HAP-1 (cell line): ENCODE measurements at regions not wholly inside any gene's neighbourhood (a gene's known extent, or its start where the extent isn't known, plus 50 kb on each side); places are given as distances from the start of the nearest gene placed in this dataset.
"Not testable (repeated sequence)": the region's sequence is repeated elsewhere in the genome, so short reads cannot be mapped to it uniquely, and the experiment has no call there.

ENCODE experiments used
- DNase-seq, 2 experiments: peaks; one replicate each; pipeline ENCODE4 v3.0.0-alpha.2; 2016 to 2020; ENCODE audit warnings: low spot score in 2 of 2
- H3K27me3 ChIP-seq: fragments of 250-450 bp; sonication (Bioruptor Pico); 2 replicates; pipeline ENCODE4 v1.5.1; 2020; ENCODE audit warnings: low read depth, mild to moderate bottlenecking, moderate library complexity
- H3K36me3 ChIP-seq: fragments of 250-450 bp; sonication (Bioruptor Pico); replicated peaks from 2 replicates; pipeline ENCODE4 v1.5.1; 2020; ENCODE audit warnings: mild to moderate bottlenecking
- H3K4me1 ChIP-seq: fragments of 250-450 bp; sonication (Bioruptor Pico); 2 replicates; pipeline ENCODE4 v1.5.1; 2020; ENCODE audit warnings: mild to moderate bottlenecking
- H3K4me3 ChIP-seq: fragments of 250-450 bp; sonication (Bioruptor Pico); 2 replicates; pipeline ENCODE4 v1.5.1; 2020; ENCODE audit warnings: mild to moderate bottlenecking, moderate library complexity
- H3K9me3 ChIP-seq: fragments of 250-450 bp; sonication (Bioruptor Pico); 2 replicates; pipeline ENCODE4 v1.5.1; 2020; ENCODE audit warnings: mild to moderate bottlenecking, moderate library complexity
- in situ Hi-C: fragments of 300-500 bp; cut with MboI; formaldehyde crosslinking; loops from 3 replicates; pipeline ENCODE4 v1.14.3; 2020; ENCODE audit warnings: low sequenced_read_pairs, inconsistent platforms, mixed read lengths

DNA sequence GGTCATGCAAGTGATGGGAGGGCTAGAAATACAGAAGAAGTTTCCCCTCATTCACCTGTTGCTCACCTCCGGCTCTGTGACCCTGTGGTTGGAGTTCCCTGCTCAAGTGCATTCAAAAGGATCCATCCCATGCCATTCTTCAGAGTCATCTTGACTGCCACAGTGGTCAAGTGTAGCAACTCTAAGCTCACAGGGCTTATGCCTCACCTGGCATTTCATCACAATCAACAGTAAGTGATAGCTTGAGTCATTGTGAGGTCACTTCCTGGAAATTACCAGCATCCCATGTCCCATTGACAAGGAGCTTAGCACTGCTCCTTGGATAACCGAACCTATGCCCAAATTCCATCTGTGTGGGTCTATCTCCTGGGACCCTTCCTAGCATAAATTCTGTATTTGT, 55.6 kb downstream of the OR4C45 start:
- DNase-seq, result no peak
- Histone ChIP-seq H3K27me3 (no peaks in the 10 kb centered on the region), H3K9me3 (no peaks in the 10 kb centered on the region), H3K36me3 (no peaks in the 10 kb centered on the region), H3K4me3 (no peak overlapping the region), H3K4me1 (no peaks in the 10 kb centered on the region)
- in situ Hi-C loops, result loop anchor here (25.0 kb wide), 1 partner anchor 224 kb away; no protein-coding TSS in a partner anchor

DNA sequence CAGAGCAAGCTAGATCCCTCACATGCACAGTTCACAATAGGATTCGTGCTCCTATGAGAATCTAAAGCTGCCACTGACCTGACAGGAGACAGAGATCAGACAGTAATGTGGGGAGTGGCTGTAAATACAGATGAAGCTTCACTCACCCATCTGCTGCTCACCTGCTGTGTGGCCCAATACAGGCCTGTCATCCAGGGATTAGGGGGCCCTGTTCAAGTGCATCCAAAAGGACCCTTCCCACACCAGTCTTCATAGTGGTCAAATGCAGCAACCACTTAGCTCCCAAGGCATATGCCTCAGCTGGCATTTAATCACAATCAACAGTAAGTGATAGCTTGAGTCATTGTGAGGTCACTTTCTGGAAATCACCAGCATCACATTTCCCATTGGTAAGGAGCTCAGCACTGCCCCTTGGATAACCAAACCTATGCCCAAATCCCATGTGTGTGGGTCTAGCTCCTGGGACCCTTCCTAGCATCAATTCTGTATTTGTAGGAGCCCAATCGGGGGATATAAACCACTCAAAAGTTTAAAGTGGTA, 65.6 kb downstream of the OR4C45 start:
- DNase-seq, result no peak
- H3K4me3 ChIP-seq, result no peak overlapping the region
- no peaks in the 10 kb centered on the region for H3K27me3 ChIP-seq
- H3K4me1 ChIP-seq, result no peaks in the 10 kb centered on the region
- H3K9me3 ChIP-seq, result no peaks in the 10 kb centered on the region; the same call in 1 of the 2 replicates
- in situ Hi-C loops, result loop anchor here (25.0 kb wide), 1 partner anchor 214 kb away; no protein-coding TSS in a partner anchor
- H3K36me3 ChIP-seq, result no peaks in the 10 kb centered on the region

DNA sequence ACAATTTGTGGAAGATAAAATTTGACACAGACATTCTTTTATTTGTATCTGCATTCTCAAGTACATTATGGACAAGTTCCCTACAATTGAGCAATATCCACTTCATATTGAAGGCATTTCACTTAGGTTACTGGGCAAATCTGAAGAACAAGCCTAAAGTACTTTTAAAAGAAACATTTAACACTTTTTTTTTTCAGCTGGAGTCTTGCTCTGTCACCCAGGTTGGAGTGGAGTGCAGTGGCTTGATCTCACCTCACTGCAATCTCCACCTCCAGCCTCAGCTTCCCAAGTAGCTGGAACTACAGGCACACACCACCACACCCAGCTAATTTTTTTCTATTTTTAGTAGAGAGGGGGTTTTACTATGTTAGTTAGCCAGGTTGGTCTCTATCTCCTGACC, 70.2 kb downstream of the OR4C45 start:
- no peaks in the 10 kb centered on the region for H3K4me1 ChIP-seq
- no peaks in the 10 kb centered on the region; the same call in 1 of the 2 replicates for H3K9me3 ChIP-seq
- H3K36me3 ChIP-seq, result no peaks in the 10 kb centered on the region
- in situ Hi-C loops, result no loop called here
- no peaks in the 10 kb centered on the region for H3K27me3 ChIP-seq
- no peak for DNase-seq
- H3K4me3 ChIP-seq, result no peak overlapping the region

GRCh38 chr11:50140686-50141085, 108.0 kb downstream of the OR4C45 start:
- H3K27me3 ChIP-seq, H3K9me3 ChIP-seq, H3K4me1 ChIP-seq, in situ Hi-C loops, H3K4me3 ChIP-seq, DNase-seq, H3K36me3 ChIP-seq: not testable (repeated sequence)

DNA sequence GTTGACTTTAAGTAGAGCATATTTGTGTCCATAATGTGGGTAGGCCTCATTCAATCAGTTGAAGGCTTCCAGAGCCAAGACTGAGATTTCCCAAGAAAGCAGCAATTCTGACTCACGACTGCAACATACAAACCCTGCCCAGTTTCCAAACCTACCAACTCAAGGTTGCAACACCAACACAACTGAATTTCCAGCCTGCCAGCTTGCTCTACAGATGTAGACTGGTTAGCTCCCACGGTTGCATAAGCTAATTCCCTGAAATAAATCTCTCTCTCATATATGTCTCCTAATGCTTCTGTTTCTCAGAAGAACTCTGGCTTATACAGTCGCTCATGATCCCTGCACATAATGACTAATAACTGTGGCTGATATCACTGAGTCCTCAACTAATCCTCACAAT, 113.6 kb downstream of the OR4C45 start:
- H3K36me3 ChIP-seq, H3K4me1 ChIP-seq, H3K4me3 ChIP-seq, in situ Hi-C loops, H3K9me3 ChIP-seq, DNase-seq, H3K27me3 ChIP-seq: not testable (repeated sequence)

GRCh38 chr11:50147946-50148345, 115.3 kb downstream of the OR4C45 start:
- H3K9me3 ChIP-seq, H3K4me1 ChIP-seq, DNase-seq, H3K27me3 ChIP-seq, H3K36me3 ChIP-seq, H3K4me3 ChIP-seq, in situ Hi-C loops: not testable (repeated sequence)

DNA sequence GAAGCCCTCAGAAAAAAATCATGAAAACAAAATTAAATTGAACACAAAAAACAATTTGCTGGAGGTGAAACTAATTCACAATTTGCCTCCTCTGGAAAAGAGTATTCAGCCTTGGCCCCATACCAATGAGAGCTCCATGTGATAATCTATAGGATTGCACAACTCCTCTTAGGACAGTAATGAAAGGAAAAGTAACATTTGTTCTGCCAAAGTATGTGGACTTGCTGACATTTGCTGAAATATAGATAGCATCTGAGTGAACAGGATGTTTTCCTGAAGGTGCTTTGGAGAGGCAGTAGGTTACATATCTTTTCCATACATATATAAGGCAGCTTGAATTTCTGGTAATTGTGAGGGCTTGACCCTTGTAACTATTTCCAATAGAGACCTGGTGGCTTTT, 122.8 kb downstream of the OR4C45 start:
- no peak overlapping the region for H3K4me3 ChIP-seq
- in situ Hi-C loops, result no loop called here
- H3K36me3 ChIP-seq, result no peaks in the 10 kb centered on the region
- H3K4me1 ChIP-seq, result no peaks in the 10 kb centered on the region
- H3K27me3 ChIP-seq, result no peaks in the 10 kb centered on the region
- no peak for DNase-seq
- no peaks in the 10 kb centered on the region for H3K9me3 ChIP-seq

DNA sequence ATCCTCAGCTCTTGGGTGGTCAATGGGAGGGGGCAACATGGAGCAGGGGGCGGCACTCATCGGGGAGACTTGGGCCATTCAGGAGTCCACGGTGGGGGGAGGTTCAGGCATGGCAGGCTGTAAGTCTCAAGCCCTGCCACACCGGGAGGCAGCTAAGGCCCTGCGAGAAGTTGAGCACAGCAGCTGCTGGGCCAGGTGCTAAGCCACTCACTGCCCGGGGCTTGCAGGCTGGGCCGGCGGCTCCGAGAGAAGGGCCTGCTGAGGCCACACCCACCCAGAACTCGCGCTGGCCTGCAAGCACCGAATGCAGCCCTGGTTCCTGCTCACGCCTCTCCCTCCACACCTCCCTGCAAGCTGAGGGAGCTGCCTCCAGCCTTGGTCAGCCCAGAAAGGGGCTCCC, 131.4 kb downstream of the OR4C45 start:
- no peak for DNase-seq
- H3K9me3 ChIP-seq, result no peaks in the 10 kb centered on the region
- H3K4me1 ChIP-seq, result no peaks in the 10 kb centered on the region
- no peak overlapping the region for H3K4me3 ChIP-seq
- H3K36me3 ChIP-seq, result no peaks in the 10 kb centered on the region
- in situ Hi-C loops, result no loop called here
- no peaks in the 10 kb centered on the region for H3K27me3 ChIP-seq

- peaks cover 2% of the 10 kb centered on the region; the same call in 1 of the 2 replicates for H3K9me3 ChIP-seq
- H3K4me1 ChIP-seq, result no peaks in the 10 kb centered on the region
- in situ Hi-C loops, result no loop called here
- H3K36me3 ChIP-seq, result no peaks in the 10 kb centered on the region
- no peak overlapping the region for H3K4me3 ChIP-seq
- no peaks in the 10 kb centered on the region for H3K27me3 ChIP-seq
- DNase-seq, result no peak
These were observed 137.0 kb downstream of the OR4C45 start for GRCh38 chr11:50169634-50170033.

GRCh38 chr11:50170115-50170514, 137.4 kb downstream of the OR4C45 start:
- Histone ChIP-seq H3K4me1 (no peaks in the 10 kb centered on the region), H3K4me3 (no peak overlapping the region), H3K27me3 (no peaks in the 10 kb centered on the region), H3K9me3 (peaks cover 2% of the 10 kb centered on the region; the same call in 1 of the 2 replicates), H3K36me3 (no peaks in the 10 kb centered on the region)
- DNase-seq, result no peak
- in situ Hi-C loops, result no loop called here

GRCh38 chr11:50174189-50174588, 141.5 kb downstream of the OR4C45 start:
- in situ Hi-C loops, result no loop called here
- H3K4me1 ChIP-seq, result no peaks in the 10 kb centered on the region
- H3K4me3 ChIP-seq, result no peak overlapping the region
- H3K9me3 ChIP-seq, result peaks cover 2% of the 10 kb centered on the region; the same call in 1 of the 2 replicates
- no peaks in the 10 kb centered on the region for H3K36me3 ChIP-seq
- H3K27me3 ChIP-seq, result no peaks in the 10 kb centered on the region
- DNase-seq, result no peak

DNA sequence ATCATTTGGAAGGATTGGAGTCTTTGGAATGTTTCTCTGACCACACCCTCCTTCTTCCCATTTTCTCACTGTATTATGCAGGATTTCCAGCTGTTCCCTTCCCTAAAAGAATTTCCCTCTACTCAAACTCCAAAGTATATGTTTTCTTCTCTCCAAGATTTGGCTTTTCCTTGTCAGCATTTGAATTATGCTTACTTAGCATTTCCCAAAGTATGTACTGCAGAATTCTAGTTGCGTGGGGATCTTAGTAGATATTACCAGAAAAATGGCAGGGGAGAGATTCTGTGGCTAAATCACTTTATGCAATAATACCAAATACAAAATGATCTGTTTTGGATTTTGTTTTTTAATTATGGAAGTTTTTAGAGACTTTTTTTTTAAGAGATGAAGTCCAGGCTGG, 142.3 kb downstream of the OR4C45 start:
- no peak for DNase-seq
- Histone ChIP-seq H3K4me1 (no peaks in the 10 kb centered on the region), H3K4me3 (no peak overlapping the region), H3K27me3 (no peaks in the 10 kb centered on the region), H3K36me3 (no peaks in the 10 kb centered on the region), H3K9me3 (peaks cover 2% of the 10 kb centered on the region; the same call in 1 of the 2 replicates)
- in situ Hi-C loops, result no loop called here

GRCh38 chr11:50178737-50179136, 146.1 kb downstream of the OR4C45 start:
- in situ Hi-C loops, result no loop called here
- Histone ChIP-seq H3K36me3 (no peaks in the 10 kb centered on the region), H3K27me3 (no peaks in the 10 kb centered on the region), H3K9me3 (no peaks in the 10 kb centered on the region), H3K4me3 (no peak overlapping the region), H3K4me1 (no peaks in the 10 kb centered on the region)
- DNase-seq, result no peak

GRCh38 chr11:50181334-50181733, 148.7 kb downstream of the OR4C45 start:
- H3K27me3 ChIP-seq, result no peaks in the 10 kb centered on the region
- H3K4me3 ChIP-seq, result no peak overlapping the region
- no peaks in the 10 kb centered on the region for H3K4me1 ChIP-seq
- in situ Hi-C loops, result no loop called here
- DNase-seq, result no peak
- no peaks in the 10 kb centered on the region for H3K9me3 ChIP-seq
- no peaks in the 10 kb centered on the region for H3K36me3 ChIP-seq

- H3K27me3 ChIP-seq, result no peaks in the 10 kb centered on the region
- DNase-seq, result no peak
- in situ Hi-C loops, result no loop called here
- H3K36me3 ChIP-seq, result no peaks in the 10 kb centered on the region
- no peaks in the 10 kb centered on the region for H3K4me1 ChIP-seq
- H3K9me3 ChIP-seq, result no peaks in the 10 kb centered on the region
- no peak overlapping the region for H3K4me3 ChIP-seq
These were observed 149.8 kb downstream of the OR4C45 start for GRCh38 chr11:50182486-50182885.
